Esophagus squamous epithelium (tissue), 4 donors: ENCODE measurements at regions not wholly inside any gene's neighbourhood (a gene's known extent, or its start where the extent isn't known, plus 50 kb on each side); places are given as distances from the start of the nearest gene placed in this dataset.
"Not testable (repeated sequence)": the region's sequence is repeated elsewhere in the genome, so short reads cannot be mapped to it uniquely, and the experiment has no call there.

Experiments used
- CTCF ChIP-seq, 6 experiments: fragments of 450-650 bp in 4 of 6; fragments of 200-600 bp in 2 of 6; sonication (generic) in 2 of 6; IDR thresholded peaks; one replicate each; pipeline ENCODE4 v1.5.1; 2016 to 2019; ENCODE audit warnings: antibody characterized with exemption in 6 of 6, mild to moderate bottlenecking in 4 of 6, moderate library complexity in 4 of 6
- POLR2A ChIP-seq, 4 donors: fragments of 450-650 bp; IDR thresholded peaks; one replicate each; pipeline ENCODE4 v1.6.1; 2017; ENCODE audit warnings: antibody characterized with exemption in 4 of 4, mild to moderate bottlenecking in 4 of 4, moderate library complexity in 3 of 4

- not testable (repeated sequence) for TF ChIP-seq CTCF, POLR2A (IDR thresholded peaks at IDR 0.05)
Observed at GRCh38 chr7:110563286-110563685, 527.6 kb upstream of the LRRN3 start.
